Peyer's patch (tissue), 4 donors: ENCODE measurements at regions not wholly inside any gene's neighbourhood (a gene's known extent, or its start where the extent isn't known, plus 50 kb on each side); places are given as distances from the start of the nearest gene placed in this dataset.

Experiments
- DNase-seq, 3 donors: peaks; one replicate each; pipeline ENCODE4 v3.0.0-alpha.2; 2017 to 2019
- H3K27ac ChIP-seq, 4 donors: fragments of 200-600 bp; sonication (generic); one replicate each; pipeline ENCODE4 v1.5.1; 2016 to 2019
- H3K27me3 ChIP-seq, 2 donors: fragments of 200-600 bp; sonication (generic); one replicate each; pipeline ENCODE4 v1.5.1; 2019
- H3K36me3 ChIP-seq, 3 donors: fragments of 200-600 bp; sonication (generic); one replicate each; pipeline ENCODE4 v1.5.1; 2016 to 2019
- H3K4me1 ChIP-seq, 4 donors: fragments of 200-600 bp; sonication (generic); one replicate each; pipeline ENCODE4 v1.5.1; 2016 to 2019
- H3K4me3 ChIP-seq, 4 donors: fragments of 200-600 bp; sonication (generic); 1 replicate in 3 of 4; 2 replicates in 1 of 4; pipeline ENCODE4 v1.5.1; 2016 to 2019; ENCODE audit warnings: mild to moderate bottlenecking in 1 of 4
- H3K9me3 ChIP-seq, 4 donors: fragments of 200-600 bp; sonication (generic); one replicate each; pipeline ENCODE4 v1.5.1; 2016 to 2019; ENCODE audit warnings: mild to moderate bottlenecking in 1 of 4
- POLR2A ChIP-seq, 2 donors: fragments of 450-650 bp; IDR thresholded peaks; one replicate each; pipeline ENCODE4 v1.5.1; 2017; ENCODE audit warnings: antibody characterized with exemption in 2 of 2, mild to moderate bottlenecking in 2 of 2, moderate library complexity in 2 of 2
- TF ChIP-seq, protein P1 (sequence below), 6 experiments: fragments of 450-650 bp in 4 of 6; fragments of 200-600 bp in 2 of 6; sonication (generic) in 1 of 6; IDR thresholded peaks; one replicate each; pipeline ENCODE4 v1.5.1; 2017 to 2019; ENCODE audit warnings: antibody characterized with exemption in 6 of 6, mild to moderate bottlenecking in 3 of 6, moderate library complexity in 1 of 6

DNA sequence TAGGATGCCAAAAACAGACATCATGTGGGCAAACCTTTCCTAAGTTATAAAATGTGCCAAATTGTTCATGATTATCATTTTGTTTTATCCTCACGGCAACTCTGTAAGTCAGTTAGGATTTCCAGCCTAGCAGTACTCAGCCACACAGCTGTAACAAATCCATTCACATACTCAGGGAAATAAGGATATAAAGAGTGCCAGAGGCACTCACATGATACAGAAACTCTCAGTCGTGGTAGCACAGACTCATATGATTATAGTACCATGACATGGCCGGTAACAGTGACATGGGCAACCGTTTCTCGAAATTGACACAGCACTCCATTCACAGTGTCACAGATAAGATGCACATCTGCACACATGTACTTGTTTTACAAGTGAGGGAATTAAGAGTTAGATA lies 344.2 kb downstream of the LRIG3 start:
- no peaks in the 10 kb centered on the region for H3K36me3 ChIP-seq
- no peak overlapping the region for H3K27ac ChIP-seq
- no peak for TF ChIP-seq POLR2A (IDR thresholded peaks at IDR 0.05)
- TF ChIP-seq, protein P1, sequence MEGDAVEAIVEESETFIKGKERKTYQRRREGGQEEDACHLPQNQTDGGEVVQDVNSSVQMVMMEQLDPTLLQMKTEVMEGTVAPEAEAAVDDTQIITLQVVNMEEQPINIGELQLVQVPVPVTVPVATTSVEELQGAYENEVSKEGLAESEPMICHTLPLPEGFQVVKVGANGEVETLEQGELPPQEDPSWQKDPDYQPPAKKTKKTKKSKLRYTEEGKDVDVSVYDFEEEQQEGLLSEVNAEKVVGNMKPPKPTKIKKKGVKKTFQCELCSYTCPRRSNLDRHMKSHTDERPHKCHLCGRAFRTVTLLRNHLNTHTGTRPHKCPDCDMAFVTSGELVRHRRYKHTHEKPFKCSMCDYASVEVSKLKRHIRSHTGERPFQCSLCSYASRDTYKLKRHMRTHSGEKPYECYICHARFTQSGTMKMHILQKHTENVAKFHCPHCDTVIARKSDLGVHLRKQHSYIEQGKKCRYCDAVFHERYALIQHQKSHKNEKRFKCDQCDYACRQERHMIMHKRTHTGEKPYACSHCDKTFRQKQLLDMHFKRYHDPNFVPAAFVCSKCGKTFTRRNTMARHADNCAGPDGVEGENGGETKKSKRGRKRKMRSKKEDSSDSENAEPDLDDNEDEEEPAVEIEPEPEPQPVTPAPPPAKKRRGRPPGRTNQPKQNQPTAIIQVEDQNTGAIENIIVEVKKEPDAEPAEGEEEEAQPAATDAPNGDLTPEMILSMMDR (IDR thresholded peaks at IDR 0.05): no peak
- H3K4me3 ChIP-seq: no peak overlapping the region
- no peaks in the 10 kb centered on the region for H3K4me1 ChIP-seq
- DNase-seq: no peak
- no peaks in the 10 kb centered on the region for H3K27me3 ChIP-seq
- H3K9me3 ChIP-seq: no peaks in the 10 kb centered on the region

DNA sequence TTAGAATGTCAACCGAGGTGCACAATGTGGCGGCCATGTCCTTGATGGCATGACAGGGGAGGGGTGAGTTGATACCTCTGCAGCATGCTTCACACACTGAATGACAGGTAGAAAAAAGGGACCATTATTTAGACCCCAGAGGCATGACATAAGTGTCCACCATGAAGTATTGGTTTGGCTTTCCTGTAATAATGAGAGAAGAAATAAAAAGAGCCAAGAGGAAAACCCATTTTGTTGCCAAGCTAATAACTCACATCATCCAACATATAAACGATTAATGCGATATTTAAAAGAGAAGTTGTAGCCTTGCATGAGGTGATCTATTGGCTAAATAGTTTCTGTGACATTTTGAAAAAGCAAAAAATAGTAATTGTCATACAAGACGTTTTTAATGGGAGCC lies 343.4 kb downstream of the LRIG3 start:
- H3K4me1 ChIP-seq: no peaks in the 10 kb centered on the region
- no peaks in the 10 kb centered on the region for H3K9me3 ChIP-seq
- no peaks in the 10 kb centered on the region for H3K36me3 ChIP-seq
- H3K4me3 ChIP-seq: no peak overlapping the region
- H3K27me3 ChIP-seq: no peaks in the 10 kb centered on the region
- no peak for DNase-seq
- TF ChIP-seq POLR2A (IDR thresholded peaks at IDR 0.05): no peak
- TF ChIP-seq, protein P1 (IDR thresholded peaks at IDR 0.05): no peak
- no peak overlapping the region for H3K27ac ChIP-seq

DNA sequence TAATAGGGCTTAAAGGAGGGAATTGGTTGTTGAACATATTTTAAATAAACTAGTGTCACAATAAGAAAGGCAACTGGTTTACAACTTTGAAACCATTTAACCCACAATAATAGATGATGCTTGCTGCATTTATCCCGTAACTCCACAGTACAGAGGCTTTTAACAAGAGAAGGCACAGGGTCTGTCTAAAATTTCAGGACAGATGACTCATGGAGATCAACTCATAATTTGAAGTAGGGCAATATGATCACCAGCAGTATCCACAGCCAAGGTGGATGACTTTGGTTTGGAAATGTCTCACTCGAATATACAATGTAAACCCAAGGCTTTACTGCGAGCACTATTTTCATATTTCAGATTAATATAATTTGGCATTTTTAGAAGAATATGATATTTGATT lies 340.2 kb downstream of the LRIG3 start:
- TF ChIP-seq, protein P1 (IDR thresholded peaks at IDR 0.05): no peak
- TF ChIP-seq POLR2A (IDR thresholded peaks at IDR 0.05): no peak
- Histone ChIP-seq H3K36me3 (no peaks in the 10 kb centered on the region), H3K27ac (no peak overlapping the region), H3K27me3 (no peaks in the 10 kb centered on the region), H3K4me3 (no peak overlapping the region), H3K9me3 (no peaks in the 10 kb centered on the region), H3K4me1 (no peaks in the 10 kb centered on the region)
- no peak for DNase-seq

DNA sequence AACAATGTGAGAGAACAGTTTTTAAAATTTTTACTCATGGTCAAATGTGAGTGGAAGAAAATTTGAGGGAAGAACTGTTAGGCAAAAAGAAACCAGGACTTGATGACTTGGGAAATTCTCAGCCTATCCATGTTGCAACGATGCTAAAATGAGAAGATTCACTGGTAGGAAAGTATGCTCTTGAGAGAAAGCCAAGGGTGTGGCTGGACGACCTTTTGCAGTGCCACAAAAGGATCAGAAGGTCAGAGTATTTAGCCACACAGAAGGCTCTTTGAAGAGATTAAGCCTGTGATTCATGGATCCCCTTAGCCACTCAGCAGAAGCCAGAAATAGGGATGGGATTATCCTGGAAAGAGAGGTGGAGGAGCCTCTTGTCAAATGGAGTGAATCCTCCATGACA lies 336.8 kb downstream of the LRIG3 start:
- no peak overlapping the region for H3K27ac ChIP-seq

DNA sequence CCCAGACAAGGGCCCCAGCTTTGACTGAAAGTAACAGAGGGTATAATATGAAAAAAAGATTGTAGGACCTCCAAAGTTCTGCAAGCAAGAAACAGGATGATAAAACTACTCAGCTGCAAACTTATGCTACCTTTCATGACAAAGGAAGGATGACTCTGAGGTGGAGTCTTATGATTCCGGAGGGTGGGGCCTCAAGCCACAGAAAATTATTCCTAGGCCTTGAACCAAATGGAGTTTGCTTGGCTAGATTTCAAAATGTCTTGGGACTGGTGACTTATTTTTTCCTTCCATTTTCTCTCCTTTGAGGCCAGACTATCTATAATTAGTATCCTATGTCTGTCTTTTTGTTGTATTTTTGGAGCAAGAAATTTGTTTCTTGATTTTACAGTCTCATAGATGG lies 336.4 kb downstream of the LRIG3 start:
- H3K4me1 ChIP-seq: no peaks in the 10 kb centered on the region
- no peak overlapping the region for H3K4me3 ChIP-seq
- no peaks in the 10 kb centered on the region for H3K27me3 ChIP-seq
- TF ChIP-seq, protein P1 (IDR thresholded peaks at IDR 0.05): no peak
- TF ChIP-seq POLR2A (IDR thresholded peaks at IDR 0.05): no peak
- H3K27ac ChIP-seq: peak overlapping the region in 1 of 4 donors; percentile 2
- no peaks in the 10 kb centered on the region for H3K9me3 ChIP-seq
- H3K36me3 ChIP-seq: no peaks in the 10 kb centered on the region
- DNase-seq: no peak

More for the DNA sequence above, 336.8 kb downstream of the LRIG3 start:
- H3K4me1 ChIP-seq: no peaks in the 10 kb centered on the region
- H3K27me3 ChIP-seq: no peaks in the 10 kb centered on the region
- H3K36me3 ChIP-seq: no peaks in the 10 kb centered on the region
- H3K4me3 ChIP-seq: no peak overlapping the region
- TF ChIP-seq, protein P1 (IDR thresholded peaks at IDR 0.05): no peak
- no peak for TF ChIP-seq POLR2A (IDR thresholded peaks at IDR 0.05)
- no peaks in the 10 kb centered on the region for H3K9me3 ChIP-seq
- DNase-seq: no peak

DNA sequence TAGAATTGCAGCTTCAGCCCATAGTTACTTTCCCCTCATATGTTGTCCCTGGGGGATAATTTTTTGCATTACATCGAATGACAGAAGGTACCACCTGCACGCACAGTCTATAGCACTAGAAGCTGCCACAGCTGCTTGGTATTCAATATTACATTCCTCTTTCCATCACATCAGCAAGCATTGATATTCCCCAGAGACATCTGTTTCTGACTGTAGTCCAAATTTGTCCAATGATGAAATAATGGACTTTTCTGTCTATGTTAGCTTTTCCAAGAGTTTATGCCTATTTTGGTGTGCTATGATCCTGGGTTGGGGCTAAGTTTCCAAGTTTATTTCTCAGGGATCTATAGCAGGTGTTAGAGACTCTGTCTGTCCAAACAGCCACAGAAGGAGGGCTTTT lies 335.4 kb downstream of the LRIG3 start:
- H3K27me3 ChIP-seq: no peaks in the 10 kb centered on the region
- no peaks in the 10 kb centered on the region for H3K36me3 ChIP-seq
- no peaks in the 10 kb centered on the region for H3K9me3 ChIP-seq
- H3K4me3 ChIP-seq: no peak overlapping the region
- no peaks in the 10 kb centered on the region for H3K4me1 ChIP-seq
- no peak for DNase-seq
- H3K27ac ChIP-seq: peak overlapping the region in 1 of 4 donors; percentile 2
- no peak for TF ChIP-seq POLR2A (IDR thresholded peaks at IDR 0.05)
- TF ChIP-seq, protein P1 (IDR thresholded peaks at IDR 0.05): no peak
